ENCODE measurements at regions not wholly inside any gene's neighbourhood (a gene's known extent, or its start where the extent isn't known, plus 50 kb on each side); places are given as distances from the start of the nearest gene placed in this dataset.
A peak's percentile ranks its signal among the peaks of the same experiment; 100 is the strongest.

- TF ChIP-seq MAFK (IDR thresholded peaks at IDR 0.05; ENCODE audit: partially characterized antibody): no peak
- no peak for TF ChIP-seq RARB (CRISPR knock-in tag; IDR thresholded peaks at IDR 0.05)
- no peak for TF ChIP-seq ZFP36 (IDR thresholded peaks at IDR 0.05; ENCODE audit: borderline replicate concordance, partially characterized antibody)
- no peak for TF ChIP-seq PBX3 (IDR thresholded peaks at IDR 0.05)
- no peak for TF ChIP-seq FOSB (CRISPR knock-in tag; IDR thresholded peaks at IDR 0.05)
- TF ChIP-seq HOXA7 (CRISPR knock-in tag; IDR thresholded peaks at IDR 0.05): no peak
- no peak for TF ChIP-seq TP53 (CRISPR knock-in tag; IDR thresholded peaks at IDR 0.05)
- no peak for TF ChIP-seq MYC (IDR thresholded peaks at IDR 0.05; ENCODE audit: borderline replicate concordance, low read length)
- no peak for TF ChIP-seq PHF8 (IDR thresholded peaks at IDR 0.05; ENCODE audit: borderline replicate concordance, low read depth)
- TF ChIP-seq HMGXB4 (CRISPR knock-in tag; IDR thresholded peaks at IDR 0.05; ENCODE audit: borderline replicate concordance): no peak
- TF ChIP-seq E2F6 (IDR thresholded peaks at IDR 0.05; ENCODE audit: borderline replicate concordance, low read depth): no peak
- no peak for TF ChIP-seq EHMT2 (IDR thresholded peaks at IDR 0.05; ENCODE audit: low read depth)
- no peak for TF ChIP-seq ESRRA (IDR thresholded peaks at IDR 0.05; ENCODE audit: borderline replicate concordance, low read length)
- no peak for TF ChIP-seq CBX2 (IDR thresholded peaks at IDR 0.05; ENCODE audit: borderline replicate concordance, low read depth)
- no peak for TF ChIP-seq HES2 (IDR thresholded peaks at IDR 0.05)
- no peak for TF ChIP-seq POLR2AphosphoS2 (conservative IDR thresholded peaks at IDR 0.05; ENCODE audit: low read length)
- H3K27ac ChIP-seq: no peak overlapping the region
- H3K4me2 ChIP-seq: no peak overlapping the region
- ChIA-PET POLR2A (no interaction called here), CTCF (no interaction called here)
- FAIRE-seq (no peak), ATAC-seq (no peak), DNase-seq (ENCODE audit: low read depth in 1 of 2, low spot score in 1 of 2) (no peak)
- H3K9me3 ChIP-seq: no peaks in the 10 kb centered on the region
- H3K4me1 ChIP-seq: no peaks in the 10 kb centered on the region
- WGBS (ENCODE audit: missing lambda C conversion rate): 25% methylated on average over 7 of the region's 7 CpGs
- H3K4me3 ChIP-seq: no peak overlapping the region
Observed at GRCh38 chr5:67827541-67827940, 388.0 kb upstream of the PIK3R1 start.

GRCh38 chr5:67824852-67825251 lies 390.7 kb upstream of the PIK3R1 start:
- H3K4me1 ChIP-seq: no peaks in the 10 kb centered on the region
- DNase-seq (ENCODE audit: low read depth in 1 of 2, low spot score in 1 of 2): no peak
- no peaks in the 10 kb centered on the region for H3K9me3 ChIP-seq
- ChIA-PET POLR2A (no interaction called here), CTCF (no interaction called here)
- H3K27ac ChIP-seq: no peak overlapping the region
- WGBS (ENCODE audit: missing lambda C conversion rate): 39% methylated on average over 3 of the region's 3 CpGs
- no peak for ATAC-seq
- H3K4me3 ChIP-seq: no peak overlapping the region
- FAIRE-seq: no peak
- no peak overlapping the region for H3K4me2 ChIP-seq
- peak; percentile 80 for TF ChIP-seq MAFK (IDR thresholded peaks at IDR 0.05; ENCODE audit: partially characterized antibody)
- no peak for TF ChIP-seq CHD4 (IDR thresholded peaks at IDR 0.05; ENCODE audit: borderline replicate concordance)

- TF ChIP-seq CBX8 (IDR thresholded peaks at IDR 0.05) (no peak), ELK1 (IDR thresholded peaks at IDR 0.05; ENCODE audit: low read depth, low read length) (no peak)
- no peak for ATAC-seq
- ChIA-PET CTCF (no interaction called here), POLR2A (no interaction called here)
- H3K9me3 ChIP-seq: no peaks in the 10 kb centered on the region
- no peak overlapping the region for H3K4me3 ChIP-seq
- no peak for FAIRE-seq
- 59% methylated on average over 14 of the region's 14 CpGs for WGBS (ENCODE audit: missing lambda C conversion rate)
- DNase-seq (ENCODE audit: low read depth in 1 of 2, low spot score in 1 of 2): no peak
- no peak overlapping the region for H3K4me2 ChIP-seq
- H3K27ac ChIP-seq: no peak overlapping the region
- no peaks in the 10 kb centered on the region for H3K4me1 ChIP-seq
Observed at GRCh38 chr5:67817652-67818051, 397.9 kb upstream of the PIK3R1 start.
